H1 (cell line): ENCODE measurements at regions not wholly inside any gene's neighbourhood (a gene's known extent, or its start where the extent isn't known, plus 50 kb on each side); places are given as distances from the start of the nearest gene placed in this dataset.

ENCODE experiments used
- ASH2L ChIP-seq: fragments of 200-600, 300-600 bp; sonication (generic); IDR thresholded peaks from one replicate; pipeline ENCODE4 v1.7.1; 2017; ENCODE audit warnings: low read length
- HDAC2 ChIP-seq, 2 experiments: fragments of 300-600 bp in 1 of 2; sonication (generic) in 1 of 2; IDR thresholded peaks; 2 replicates each; pipeline ENCODE4 v1.6.1; 2011 to 2012; ENCODE audit warnings: low read depth in 2 of 2, low read length in 2 of 2, mild to moderate bottlenecking in 2 of 2, moderate library complexity in 2 of 2, borderline replicate concordance in 1 of 2, inconsistent platforms in 1 of 2
- HDAC6 ChIP-seq: IDR thresholded peaks from one replicate; pipeline ENCODE4 v1.7.1; 2012; ENCODE audit warnings: low read depth, mild to moderate bottlenecking, inconsistent platforms, low read length, moderate library complexity
- RNF2 ChIP-seq: fragments of 200-900, 300-1000 bp; sonication (generic); IDR thresholded peaks from 2 replicates; pipeline ENCODE4 v1.7.1; 2016; ENCODE audit warnings: borderline replicate concordance, low read depth, mild to moderate bottlenecking, antibody characterized with exemption, low read length; ENCODE audit not compliant: poor library complexity, severe bottlenecking; ENCODE audit errors: missing control alignments
- YY1 ChIP-seq: IDR thresholded peaks from 2 replicates; pipeline ENCODE4 v1.6.1; 2011; ENCODE audit warnings: low read depth, mild to moderate bottlenecking, low read length
- TF ChIP-seq, protein P1 (sequence below), 3 experiments: IDR thresholded peaks; 1 replicate in 2 of 3; 2 replicates in 1 of 3; pipeline versions ENCODE4 v1.5.1 to v1.6.1; 2011; ENCODE audit warnings: low read length in 3 of 3, mild to moderate bottlenecking in 3 of 3, inconsistent platforms in 2 of 3, low read depth in 1 of 3, moderate library complexity in 1 of 3; ENCODE audit not compliant: insufficient read depth in 1 of 3; ENCODE audit errors: control extremely low read depth in 1 of 3

DNA sequence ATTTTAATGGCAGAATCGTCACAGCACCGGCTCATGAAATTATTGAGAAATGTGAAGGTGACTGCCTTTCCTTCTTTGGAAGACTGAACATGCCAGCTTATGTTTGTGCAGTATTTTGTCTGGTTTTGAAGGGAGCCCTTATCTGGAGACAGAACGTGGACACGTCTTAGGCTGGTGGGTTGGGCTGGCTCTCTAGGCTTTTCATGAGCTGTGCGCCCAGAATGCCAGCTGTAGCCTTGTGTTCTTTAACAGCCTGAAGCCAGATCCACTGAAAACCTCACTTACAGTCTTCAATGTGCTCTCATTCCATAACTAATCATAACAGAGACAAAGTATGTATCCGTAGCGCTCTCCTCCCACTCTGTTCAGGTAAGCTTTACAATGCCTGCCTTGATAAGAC is 184.4 kb upstream of the HTR2A start (continued):
- TF ChIP-seq, protein P1, sequence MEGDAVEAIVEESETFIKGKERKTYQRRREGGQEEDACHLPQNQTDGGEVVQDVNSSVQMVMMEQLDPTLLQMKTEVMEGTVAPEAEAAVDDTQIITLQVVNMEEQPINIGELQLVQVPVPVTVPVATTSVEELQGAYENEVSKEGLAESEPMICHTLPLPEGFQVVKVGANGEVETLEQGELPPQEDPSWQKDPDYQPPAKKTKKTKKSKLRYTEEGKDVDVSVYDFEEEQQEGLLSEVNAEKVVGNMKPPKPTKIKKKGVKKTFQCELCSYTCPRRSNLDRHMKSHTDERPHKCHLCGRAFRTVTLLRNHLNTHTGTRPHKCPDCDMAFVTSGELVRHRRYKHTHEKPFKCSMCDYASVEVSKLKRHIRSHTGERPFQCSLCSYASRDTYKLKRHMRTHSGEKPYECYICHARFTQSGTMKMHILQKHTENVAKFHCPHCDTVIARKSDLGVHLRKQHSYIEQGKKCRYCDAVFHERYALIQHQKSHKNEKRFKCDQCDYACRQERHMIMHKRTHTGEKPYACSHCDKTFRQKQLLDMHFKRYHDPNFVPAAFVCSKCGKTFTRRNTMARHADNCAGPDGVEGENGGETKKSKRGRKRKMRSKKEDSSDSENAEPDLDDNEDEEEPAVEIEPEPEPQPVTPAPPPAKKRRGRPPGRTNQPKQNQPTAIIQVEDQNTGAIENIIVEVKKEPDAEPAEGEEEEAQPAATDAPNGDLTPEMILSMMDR (IDR thresholded peaks at IDR 0.05; ENCODE audit: control extremely low read depth in 1 of 3, insufficient read depth in 1 of 3, low read depth in 1 of 3, low read length in 3 of 3): no peak
- TF ChIP-seq RNF2 (no peak), HDAC6 (no peak), HDAC2 (IDR thresholded peaks at IDR 0.05; ENCODE audit: borderline replicate concordance in 1 of 2, low read depth in 2 of 2, low read length in 2 of 2) (no peak), YY1 (no peak), ASH2L (no peak)
